GM12878 (cell line): ENCODE measurements at regions not wholly inside any gene's neighbourhood (a gene's known extent, or its start where the extent isn't known, plus 50 kb on each side); places are given as distances from the start of the nearest gene placed in this dataset.

Experiments
- DPF2 ChIP-seq: fragments of 450-650 bp; IDR thresholded peaks from 2 replicates; pipeline ENCODE4 v1.6.1; 2017; ENCODE audit warnings: mild to moderate bottlenecking
- EZH2 ChIP-seq: IDR thresholded peaks from 2 replicates; pipeline ENCODE4 v1.6.1; 2012; ENCODE audit warnings: low read depth, mild to moderate bottlenecking, control low read depth, inconsistent platforms, low read length, borderline replicate concordance; ENCODE audit not compliant: control insufficient read depth
- MXI1 ChIP-seq: fragments of 150-350 bp; IDR thresholded peaks from 2 replicates; pipeline ENCODE4 v1.6.1; 2011; ENCODE audit warnings: low read depth, mild to moderate bottlenecking, inconsistent platforms, low read length, improper control_type of control experiment
- SMC3 ChIP-seq: IDR thresholded peaks from 2 replicates; pipeline ENCODE4 v1.6.1; 2011; ENCODE audit warnings: low read length, improper control_type of control experiment, borderline replicate concordance
- TF ChIP-seq, protein P1 (sequence below), 3 experiments: IDR thresholded peaks in 2 of 3; conservative IDR thresholded peaks in 1 of 3; 2 replicates each; pipeline ENCODE4 v1.5.1; 2011; ENCODE audit warnings: low read depth in 3 of 3, low read length in 3 of 3, mild to moderate bottlenecking in 3 of 3, control low read depth in 2 of 3, moderate library complexity in 2 of 3, inconsistent platforms in 1 of 3, mixed read lengths in 1 of 3; ENCODE audit not compliant: control insufficient read depth in 2 of 3, insufficient read depth in 1 of 3; ENCODE audit errors: extremely low read depth in 1 of 3
- TF ChIP-seq, protein P2 (sequence below): IDR thresholded peaks from 2 replicates; pipeline ENCODE4 v1.6.1; 2012; ENCODE audit warnings: low read depth, low read length, improper control_type of control experiment

DNA sequence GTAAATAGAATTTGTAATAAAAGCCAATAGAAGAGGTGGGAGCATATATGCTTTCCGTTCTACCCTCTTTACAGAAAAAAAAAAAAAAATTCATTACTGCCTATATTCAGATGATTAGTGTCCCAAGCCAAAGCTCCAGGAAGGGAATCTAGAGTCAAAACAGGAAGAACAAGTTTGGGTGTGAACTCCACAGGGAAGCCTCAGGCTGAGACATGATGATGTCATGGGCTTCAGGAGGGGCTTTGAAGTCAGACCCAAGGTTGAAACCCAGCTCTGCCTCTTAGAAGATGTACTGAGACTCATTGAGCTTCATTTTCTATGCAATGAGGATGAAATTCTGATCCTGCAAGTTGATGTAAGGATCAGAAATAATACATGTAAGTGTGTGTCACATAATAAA lies 250.0 kb upstream of the ADGRL2 start:
- TF ChIP-seq, protein P1, sequence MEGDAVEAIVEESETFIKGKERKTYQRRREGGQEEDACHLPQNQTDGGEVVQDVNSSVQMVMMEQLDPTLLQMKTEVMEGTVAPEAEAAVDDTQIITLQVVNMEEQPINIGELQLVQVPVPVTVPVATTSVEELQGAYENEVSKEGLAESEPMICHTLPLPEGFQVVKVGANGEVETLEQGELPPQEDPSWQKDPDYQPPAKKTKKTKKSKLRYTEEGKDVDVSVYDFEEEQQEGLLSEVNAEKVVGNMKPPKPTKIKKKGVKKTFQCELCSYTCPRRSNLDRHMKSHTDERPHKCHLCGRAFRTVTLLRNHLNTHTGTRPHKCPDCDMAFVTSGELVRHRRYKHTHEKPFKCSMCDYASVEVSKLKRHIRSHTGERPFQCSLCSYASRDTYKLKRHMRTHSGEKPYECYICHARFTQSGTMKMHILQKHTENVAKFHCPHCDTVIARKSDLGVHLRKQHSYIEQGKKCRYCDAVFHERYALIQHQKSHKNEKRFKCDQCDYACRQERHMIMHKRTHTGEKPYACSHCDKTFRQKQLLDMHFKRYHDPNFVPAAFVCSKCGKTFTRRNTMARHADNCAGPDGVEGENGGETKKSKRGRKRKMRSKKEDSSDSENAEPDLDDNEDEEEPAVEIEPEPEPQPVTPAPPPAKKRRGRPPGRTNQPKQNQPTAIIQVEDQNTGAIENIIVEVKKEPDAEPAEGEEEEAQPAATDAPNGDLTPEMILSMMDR (IDR thresholded peaks at IDR 0.05 in 2 of 3, conservative IDR thresholded peaks at IDR 0.05 in 1 of 3; ENCODE audit: control insufficient read depth in 2 of 3, extremely low read depth in 1 of 3, insufficient read depth in 1 of 3, low read depth in 3 of 3, low read length in 3 of 3) = no peak
- TF ChIP-seq MXI1 (no peak), DPF2 (no peak), SMC3 (no peak), EZH2 (no peak)
- TF ChIP-seq, protein P2, sequence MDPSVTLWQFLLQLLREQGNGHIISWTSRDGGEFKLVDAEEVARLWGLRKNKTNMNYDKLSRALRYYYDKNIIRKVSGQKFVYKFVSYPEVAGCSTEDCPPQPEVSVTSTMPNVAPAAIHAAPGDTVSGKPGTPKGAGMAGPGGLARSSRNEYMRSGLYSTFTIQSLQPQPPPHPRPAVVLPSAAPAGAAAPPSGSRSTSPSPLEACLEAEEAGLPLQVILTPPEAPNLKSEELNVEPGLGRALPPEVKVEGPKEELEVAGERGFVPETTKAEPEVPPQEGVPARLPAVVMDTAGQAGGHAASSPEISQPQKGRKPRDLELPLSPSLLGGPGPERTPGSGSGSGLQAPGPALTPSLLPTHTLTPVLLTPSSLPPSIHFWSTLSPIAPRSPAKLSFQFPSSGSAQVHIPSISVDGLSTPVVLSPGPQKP = no peak
